Osteocyte (in vitro differentiated cells): ENCODE measurements at regions not wholly inside any gene's neighbourhood (a gene's known extent, or its start where the extent isn't known, plus 50 kb on each side); places are given as distances from the start of the nearest gene placed in this dataset.

Experiments used
- DNase-seq: peaks from one replicate; pipeline ENCODE4 v3.0.0; 2021; ENCODE audit warnings: mixed read lengths; ENCODE audit not compliant: unreplicated experiment; ENCODE audit errors: extremely low spot score
- H3K27ac Mint-ChIP-seq: one replicate; pipeline ENCODE4 v1.8.0; 2021; ENCODE audit warnings: mild to moderate bottlenecking, mixed read lengths; ENCODE audit not compliant: unreplicated experiment
- H3K27me3 Mint-ChIP-seq: one replicate; pipeline ENCODE4 v1.8.0; 2021; ENCODE audit warnings: mixed read lengths; ENCODE audit not compliant: unreplicated experiment
- H3K36me3 Mint-ChIP-seq: one replicate; pipeline ENCODE4 v1.8.0; 2021; ENCODE audit warnings: mixed read lengths; ENCODE audit not compliant: unreplicated experiment
- H3K4me1 Mint-ChIP-seq: one replicate; pipeline ENCODE4 v1.8.0; 2021; ENCODE audit warnings: mixed read lengths; ENCODE audit not compliant: unreplicated experiment
- H3K4me3 Mint-ChIP-seq: one replicate; pipeline ENCODE4 v1.8.0; 2021; ENCODE audit warnings: mild to moderate bottlenecking, moderate library complexity, mixed read lengths; ENCODE audit not compliant: unreplicated experiment
- H3K9me3 Mint-ChIP-seq: one replicate; pipeline ENCODE4 v1.8.0; 2021; ENCODE audit warnings: mixed read lengths; ENCODE audit not compliant: unreplicated experiment
- TF ChIP-seq, protein P1 (sequence below): fragments of 200-600 bp; sonication (generic); IDR thresholded peaks from 2 replicates; pipeline ENCODE4 v1.5.0; 2021; ENCODE audit warnings: antibody characterized with exemption, mild to moderate bottlenecking, moderate library complexity

DNA sequence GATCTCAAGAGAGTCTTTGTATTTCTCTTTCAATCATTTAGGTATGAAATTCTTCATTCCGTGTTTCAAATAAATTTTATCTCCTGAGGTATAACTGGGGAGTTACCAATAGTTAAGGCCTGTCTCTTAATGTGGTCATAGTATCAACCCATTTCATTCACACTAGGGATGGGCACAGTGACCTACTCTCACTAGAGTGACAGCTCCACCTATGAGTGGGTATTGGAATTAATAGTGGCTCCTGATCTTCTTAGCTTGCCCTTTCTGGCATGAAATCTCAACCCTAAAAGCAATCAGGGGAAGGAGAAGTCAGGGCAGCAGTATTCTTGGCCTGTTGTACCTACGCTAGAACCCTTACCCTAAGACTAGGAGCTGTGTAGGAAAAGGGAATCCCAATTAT, 507.7 kb downstream of the FAM181B start:
- no peak for DNase-seq
- TF ChIP-seq, protein P1, sequence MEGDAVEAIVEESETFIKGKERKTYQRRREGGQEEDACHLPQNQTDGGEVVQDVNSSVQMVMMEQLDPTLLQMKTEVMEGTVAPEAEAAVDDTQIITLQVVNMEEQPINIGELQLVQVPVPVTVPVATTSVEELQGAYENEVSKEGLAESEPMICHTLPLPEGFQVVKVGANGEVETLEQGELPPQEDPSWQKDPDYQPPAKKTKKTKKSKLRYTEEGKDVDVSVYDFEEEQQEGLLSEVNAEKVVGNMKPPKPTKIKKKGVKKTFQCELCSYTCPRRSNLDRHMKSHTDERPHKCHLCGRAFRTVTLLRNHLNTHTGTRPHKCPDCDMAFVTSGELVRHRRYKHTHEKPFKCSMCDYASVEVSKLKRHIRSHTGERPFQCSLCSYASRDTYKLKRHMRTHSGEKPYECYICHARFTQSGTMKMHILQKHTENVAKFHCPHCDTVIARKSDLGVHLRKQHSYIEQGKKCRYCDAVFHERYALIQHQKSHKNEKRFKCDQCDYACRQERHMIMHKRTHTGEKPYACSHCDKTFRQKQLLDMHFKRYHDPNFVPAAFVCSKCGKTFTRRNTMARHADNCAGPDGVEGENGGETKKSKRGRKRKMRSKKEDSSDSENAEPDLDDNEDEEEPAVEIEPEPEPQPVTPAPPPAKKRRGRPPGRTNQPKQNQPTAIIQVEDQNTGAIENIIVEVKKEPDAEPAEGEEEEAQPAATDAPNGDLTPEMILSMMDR: no peak
- H3K9me3 Mint-ChIP-seq: no peaks in the 10 kb centered on the region
- no peak overlapping the region for H3K4me3 Mint-ChIP-seq
- no peaks in the 10 kb centered on the region for H3K36me3 Mint-ChIP-seq
- peaks cover 3% of the 10 kb centered on the region for H3K27me3 Mint-ChIP-seq
- no peaks in the 10 kb centered on the region for H3K4me1 Mint-ChIP-seq
- H3K27ac Mint-ChIP-seq: no peak overlapping the region

DNA sequence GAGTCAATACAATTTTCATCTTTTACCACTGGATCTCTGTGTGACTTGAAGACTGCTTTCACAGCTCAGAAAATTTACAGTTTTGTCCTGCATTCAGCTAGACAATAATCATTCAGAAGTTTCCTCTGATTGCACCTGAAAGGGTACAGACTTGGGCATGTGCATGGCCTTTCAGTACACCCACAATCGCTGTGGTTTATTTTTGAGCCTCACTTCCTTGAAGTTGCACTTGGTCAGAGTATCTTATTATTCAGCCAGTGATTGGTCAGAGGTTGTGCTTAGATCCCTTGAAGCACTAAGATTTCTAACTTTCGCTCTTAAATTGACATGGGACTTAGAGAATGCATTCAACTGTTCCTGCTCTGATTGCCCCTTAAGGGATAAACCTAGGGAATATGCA, 508.2 kb downstream of the FAM181B start:
- TF ChIP-seq, protein P1: no peak
- no peak for DNase-seq
- H3K4me3 Mint-ChIP-seq: no peak overlapping the region

DNA sequence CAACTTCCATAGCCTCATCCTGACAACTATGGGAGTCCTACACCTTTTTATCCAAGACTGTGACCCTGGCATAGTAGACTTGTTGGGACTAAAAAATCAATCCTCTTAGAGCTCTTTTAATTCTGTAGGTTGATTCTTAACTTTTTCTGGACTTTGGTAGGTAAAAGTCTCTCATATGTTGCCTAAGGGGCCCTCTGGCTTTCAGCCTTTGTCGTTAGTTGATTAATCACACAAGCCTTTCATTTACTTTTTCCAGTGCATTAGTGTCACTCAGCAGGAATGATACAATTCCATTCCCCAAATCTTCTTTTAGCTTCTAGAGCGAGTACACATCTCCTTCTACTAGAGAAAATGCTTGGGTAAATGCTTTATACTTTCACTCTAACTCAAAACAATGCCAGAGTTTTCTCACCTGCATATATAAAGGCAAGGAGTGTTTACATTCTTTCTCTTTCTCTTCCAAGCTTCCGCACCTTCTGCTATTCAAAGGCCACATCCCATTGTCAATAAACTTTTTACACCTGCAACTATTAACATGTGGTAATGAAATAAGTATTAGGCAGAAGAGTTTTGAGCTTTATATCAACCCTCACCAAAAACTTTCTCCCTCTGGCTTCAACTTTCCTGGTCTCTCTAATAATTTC, 516.6 kb downstream of the FAM181B start:
- no peaks in the 10 kb centered on the region for H3K4me1 Mint-ChIP-seq
- H3K9me3 Mint-ChIP-seq: no peaks in the 10 kb centered on the region
- H3K4me3 Mint-ChIP-seq: no peak overlapping the region
- no peaks in the 10 kb centered on the region for H3K36me3 Mint-ChIP-seq
- no peak for DNase-seq
- H3K27ac Mint-ChIP-seq: no peak overlapping the region
- H3K27me3 Mint-ChIP-seq: peaks cover 5% of the 10 kb centered on the region
- TF ChIP-seq, protein P1: no peak

More for the DNA sequence above, 508.2 kb downstream of the FAM181B start:
- Mint-ChIP-seq H3K27me3 (no peaks in the 10 kb centered on the region), H3K27ac (no peak overlapping the region), H3K9me3 (no peaks in the 10 kb centered on the region), H3K4me1 (no peaks in the 10 kb centered on the region), H3K36me3 (no peaks in the 10 kb centered on the region)

DNA sequence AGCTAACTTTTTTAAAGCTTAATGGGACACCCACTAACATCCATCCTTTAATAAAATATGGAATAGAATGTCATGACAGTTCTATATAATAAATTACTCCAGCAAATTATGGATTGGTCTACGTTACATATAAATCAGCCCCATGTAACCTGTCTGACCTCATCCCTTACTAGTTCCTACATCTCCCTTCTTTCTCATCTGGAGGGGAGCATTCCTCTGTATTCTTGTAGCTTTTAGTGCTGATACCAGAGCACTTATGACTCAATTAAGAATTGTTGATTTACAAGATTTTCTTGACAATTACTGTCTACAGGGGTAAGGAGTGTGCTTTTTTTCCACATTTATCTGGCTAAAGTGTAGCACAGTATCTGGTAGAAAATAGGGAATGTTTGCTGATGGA, 523.7 kb downstream of the FAM181B start:
- Mint-ChIP-seq H3K27ac (no peak overlapping the region), H3K36me3 (no peaks in the 10 kb centered on the region), H3K4me3 (no peak overlapping the region), H3K9me3 (no peaks in the 10 kb centered on the region), H3K4me1 (no peaks in the 10 kb centered on the region), H3K27me3 (peaks cover 3% of the 10 kb centered on the region)
- TF ChIP-seq, protein P1: no peak
- DNase-seq: no peak

DNA sequence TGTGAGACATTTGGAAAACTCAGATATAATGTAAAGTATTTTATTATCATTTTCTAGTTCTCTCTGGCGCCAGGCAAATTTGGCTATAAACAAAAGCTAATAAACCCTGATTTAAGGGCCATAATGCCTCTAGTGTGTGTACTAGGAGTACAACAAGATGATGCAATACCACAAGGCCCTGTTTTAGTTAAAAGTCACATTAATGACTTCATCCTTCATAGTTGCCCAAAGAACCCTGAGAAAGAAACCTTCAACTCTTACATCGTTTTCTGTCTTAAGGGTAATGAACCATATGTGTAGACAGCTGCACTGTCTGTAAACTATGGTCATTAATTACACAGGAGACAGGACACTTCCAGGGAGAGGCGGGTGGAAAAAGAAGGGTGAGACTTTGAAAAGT, 538.4 kb downstream of the FAM181B start:
- no peaks in the 10 kb centered on the region for H3K36me3 Mint-ChIP-seq
- no peak overlapping the region for H3K4me3 Mint-ChIP-seq
- no peak overlapping the region for H3K27ac Mint-ChIP-seq
- H3K9me3 Mint-ChIP-seq: no peaks in the 10 kb centered on the region
- H3K27me3 Mint-ChIP-seq: peaks cover 3% of the 10 kb centered on the region
- TF ChIP-seq, protein P1: no peak
- H3K4me1 Mint-ChIP-seq: no peaks in the 10 kb centered on the region
- DNase-seq: no peak
